Gastrocnemius medialis (tissue), 4 donors: ENCODE measurements at regions not wholly inside any gene's neighbourhood (a gene's known extent, or its start where the extent isn't known, plus 50 kb on each side); places are given as distances from the start of the nearest gene placed in this dataset.

Experiments
- ATAC-seq, 2 donors: fragments of 150-250 bp; one replicate each; pipeline ENCODE4 v1.9.1; 2016
- DNase-seq, 2 donors: peaks; one replicate each; pipeline ENCODE4 v3.0.0-alpha.2; 2019
- H3K27ac ChIP-seq, 4 donors: fragments of 200-600 bp; sonication (generic); 1 replicate in 1 of 4; 2 replicates in 3 of 4; pipeline ENCODE4 v1.5.1; 2016 to 2018; ENCODE audit warnings: mild to moderate bottlenecking in 2 of 4, moderate library complexity in 1 of 4
- H3K27me3 ChIP-seq, 3 donors: fragments of 200-600 bp; sonication (generic) in 2 of 3; 1 replicate in 1 of 3; 2 replicates in 2 of 3; pipeline versions ENCODE4 v1.5.1 to v1.6.0; 2016 to 2019; ENCODE audit warnings: mild to moderate bottlenecking in 1 of 3, moderate library complexity in 1 of 3
- H3K36me3 ChIP-seq, 2 donors: fragments of 200-600 bp; sonication (generic) in 1 of 2; one replicate each; pipeline ENCODE4 v1.5.1; 2017 to 2018
- H3K4me1 ChIP-seq, 2 donors: fragments of 200-600 bp; sonication (generic) in 1 of 2; one replicate each; pipeline ENCODE4 v1.5.1; 2016 to 2017; ENCODE audit warnings: mild to moderate bottlenecking in 2 of 2
- H3K4me3 ChIP-seq, 4 donors: fragments of 200-600 bp; sonication (generic) in 3 of 4; 1 replicate in 1 of 4; 2 replicates in 3 of 4; pipeline ENCODE4 v1.5.1; 2016 to 2019; ENCODE audit warnings: mild to moderate bottlenecking in 2 of 4
- H3K9me3 ChIP-seq, 3 donors: fragments of 200-600 bp; sonication (generic) in 2 of 3; 1 replicate in 1 of 3; 2 replicates in 2 of 3; pipeline ENCODE4 v1.5.1; 2016 to 2019
- POLR2A ChIP-seq, 2 donors: fragments of 450-650 bp; IDR thresholded peaks; one replicate each; pipeline ENCODE4 v1.6.1; 2017; ENCODE audit warnings: antibody characterized with exemption in 2 of 2, mild to moderate bottlenecking in 2 of 2, moderate library complexity in 2 of 2
- in situ Hi-C, 4 donors: fragments of 200-750 bp; cut with MboI; loops; one replicate each; pipeline versions ENCODE4 v1.15.0 to v1.8.0; 2017; ENCODE audit warnings: low sequenced_read_pairs in 4 of 4
- intact Hi-C: fragments of 100-400 bp; cut with DNase I; formaldehyde crosslinking; loops from one replicate; pipeline ENCODE4 v1.15.1; 2023; ENCODE audit warnings: low total_unique reads
- TF ChIP-seq, protein P1 (sequence below), 5 experiments: fragments of 450-650 bp in 3 of 5; fragments of 200-600 bp in 2 of 5; sonication (generic) in 2 of 5; IDR thresholded peaks in 4 of 5; conservative IDR thresholded peaks in 1 of 5; 1 replicate in 4 of 5; 2 replicates in 1 of 5; pipeline ENCODE4 v1.5.1; 2016 to 2019; ENCODE audit warnings: antibody characterized with exemption in 5 of 5, mild to moderate bottlenecking in 3 of 5, moderate library complexity in 3 of 5

DNA sequence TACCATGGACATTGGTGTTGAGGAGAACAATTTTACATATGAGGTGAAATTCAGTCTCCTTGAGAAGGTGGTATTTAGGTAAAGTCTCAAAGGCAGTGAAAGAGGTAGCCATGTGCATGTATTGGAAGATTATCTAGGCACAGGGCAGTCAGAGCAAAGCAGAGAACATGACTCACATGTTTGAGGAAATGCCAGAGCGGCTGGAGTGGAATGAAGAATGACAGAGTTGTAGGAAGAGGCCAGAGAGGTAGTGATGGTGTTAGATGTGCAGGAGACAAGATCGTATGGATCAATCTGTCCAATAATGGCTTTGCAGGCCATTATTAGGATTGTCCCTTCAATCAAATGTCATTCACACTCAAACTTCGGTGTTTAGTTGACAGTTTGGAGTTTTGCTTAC, 449.4 kb upstream of the PTCHD4 start:
- Histone ChIP-seq H3K27me3 (no peaks in the 10 kb centered on the region), H3K4me3 (no peak overlapping the region), H3K4me1 (no peaks in the 10 kb centered on the region), H3K9me3 (no peaks in the 10 kb centered on the region), H3K36me3 (no peaks in the 10 kb centered on the region), H3K27ac (no peak overlapping the region)
- TF ChIP-seq, protein P1, sequence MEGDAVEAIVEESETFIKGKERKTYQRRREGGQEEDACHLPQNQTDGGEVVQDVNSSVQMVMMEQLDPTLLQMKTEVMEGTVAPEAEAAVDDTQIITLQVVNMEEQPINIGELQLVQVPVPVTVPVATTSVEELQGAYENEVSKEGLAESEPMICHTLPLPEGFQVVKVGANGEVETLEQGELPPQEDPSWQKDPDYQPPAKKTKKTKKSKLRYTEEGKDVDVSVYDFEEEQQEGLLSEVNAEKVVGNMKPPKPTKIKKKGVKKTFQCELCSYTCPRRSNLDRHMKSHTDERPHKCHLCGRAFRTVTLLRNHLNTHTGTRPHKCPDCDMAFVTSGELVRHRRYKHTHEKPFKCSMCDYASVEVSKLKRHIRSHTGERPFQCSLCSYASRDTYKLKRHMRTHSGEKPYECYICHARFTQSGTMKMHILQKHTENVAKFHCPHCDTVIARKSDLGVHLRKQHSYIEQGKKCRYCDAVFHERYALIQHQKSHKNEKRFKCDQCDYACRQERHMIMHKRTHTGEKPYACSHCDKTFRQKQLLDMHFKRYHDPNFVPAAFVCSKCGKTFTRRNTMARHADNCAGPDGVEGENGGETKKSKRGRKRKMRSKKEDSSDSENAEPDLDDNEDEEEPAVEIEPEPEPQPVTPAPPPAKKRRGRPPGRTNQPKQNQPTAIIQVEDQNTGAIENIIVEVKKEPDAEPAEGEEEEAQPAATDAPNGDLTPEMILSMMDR (IDR thresholded peaks at IDR 0.05 in 4 of 5, conservative IDR thresholded peaks at IDR 0.05 in 1 of 5), result no peak
- no peak for TF ChIP-seq POLR2A (IDR thresholded peaks at IDR 0.05)
- DNase-seq (no peak), ATAC-seq (no peak)
- in situ Hi-C loops (no loop called here), intact Hi-C loops (no loop called here)

DNA sequence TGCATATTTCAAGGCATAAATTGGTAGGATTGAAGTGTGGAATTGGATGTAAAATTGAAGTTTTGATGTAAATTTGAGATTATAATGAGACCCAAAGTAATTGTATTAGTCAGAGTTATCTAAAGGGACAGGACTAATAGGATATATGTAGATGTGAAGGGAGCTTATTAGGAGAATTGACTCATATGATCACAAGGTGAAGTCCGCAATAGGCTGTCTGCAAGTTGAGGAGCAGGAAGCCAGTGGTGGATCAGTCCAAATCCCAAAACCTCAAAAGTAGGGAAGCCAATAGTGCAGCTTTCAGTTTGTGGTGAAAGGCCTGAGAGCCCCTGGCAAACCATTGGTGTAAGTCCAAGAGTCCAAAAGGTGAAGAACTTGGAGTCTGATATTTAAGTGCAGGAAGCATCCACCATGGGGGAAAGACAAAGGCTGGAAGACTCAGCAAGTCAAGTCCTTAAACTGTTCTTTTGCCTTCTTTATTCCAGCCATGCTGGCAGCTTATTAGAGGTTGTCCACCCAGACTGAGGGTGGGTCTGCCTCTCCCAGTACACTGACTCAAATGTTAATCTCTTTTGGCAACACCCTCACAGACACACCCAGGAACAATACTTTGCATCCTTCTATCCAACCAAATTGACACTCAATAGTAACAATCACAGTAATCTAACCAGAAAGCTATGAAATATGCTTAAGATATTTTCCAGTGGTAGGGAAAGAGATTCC, 442.6 kb upstream of the PTCHD4 start:
- intact Hi-C loops, result no loop called here
- no peaks in the 10 kb centered on the region for H3K36me3 ChIP-seq
- TF ChIP-seq, protein P1 (IDR thresholded peaks at IDR 0.05 in 4 of 5, conservative IDR thresholded peaks at IDR 0.05 in 1 of 5), result no peak
- TF ChIP-seq POLR2A (IDR thresholded peaks at IDR 0.05), result no peak
- DNase-seq (no peak), ATAC-seq (no peak)
- in situ Hi-C loops, result no loop called here
- no peak overlapping the region for H3K27ac ChIP-seq
- no peaks in the 10 kb centered on the region for H3K9me3 ChIP-seq
- no peak overlapping the region for H3K4me3 ChIP-seq
- no peaks in the 10 kb centered on the region for H3K27me3 ChIP-seq
- H3K4me1 ChIP-seq, result no peaks in the 10 kb centered on the region

DNA sequence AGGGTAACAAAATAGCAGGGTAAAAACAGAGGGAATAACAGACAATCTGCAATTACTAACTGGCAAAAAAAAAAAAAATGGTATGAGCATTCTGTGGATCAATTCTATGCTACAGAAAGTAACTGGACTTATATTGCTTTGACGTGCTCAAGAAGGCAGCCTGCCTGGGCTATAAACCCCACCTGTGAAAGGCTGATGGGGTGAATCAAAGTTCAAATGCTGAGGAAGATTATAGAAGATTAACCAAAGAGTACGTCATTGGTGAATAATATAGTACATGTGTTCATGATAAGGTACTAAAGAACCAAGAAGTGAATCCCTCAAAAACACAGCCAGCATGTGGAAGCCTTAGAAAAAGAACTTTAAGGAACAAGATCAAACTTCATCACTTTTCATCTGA, 441.9 kb upstream of the PTCHD4 start:
- ATAC-seq (no peak), DNase-seq (no peak)
- Histone ChIP-seq H3K27me3 (no peaks in the 10 kb centered on the region), H3K27ac (no peak overlapping the region), H3K4me1 (no peaks in the 10 kb centered on the region), H3K36me3 (no peaks in the 10 kb centered on the region), H3K9me3 (no peaks in the 10 kb centered on the region), H3K4me3 (no peak overlapping the region)
- TF ChIP-seq POLR2A (IDR thresholded peaks at IDR 0.05), result no peak
- TF ChIP-seq, protein P1 (IDR thresholded peaks at IDR 0.05 in 4 of 5, conservative IDR thresholded peaks at IDR 0.05 in 1 of 5), result no peak
- intact Hi-C loops, result no loop called here
- in situ Hi-C loops, result no loop called here

DNA sequence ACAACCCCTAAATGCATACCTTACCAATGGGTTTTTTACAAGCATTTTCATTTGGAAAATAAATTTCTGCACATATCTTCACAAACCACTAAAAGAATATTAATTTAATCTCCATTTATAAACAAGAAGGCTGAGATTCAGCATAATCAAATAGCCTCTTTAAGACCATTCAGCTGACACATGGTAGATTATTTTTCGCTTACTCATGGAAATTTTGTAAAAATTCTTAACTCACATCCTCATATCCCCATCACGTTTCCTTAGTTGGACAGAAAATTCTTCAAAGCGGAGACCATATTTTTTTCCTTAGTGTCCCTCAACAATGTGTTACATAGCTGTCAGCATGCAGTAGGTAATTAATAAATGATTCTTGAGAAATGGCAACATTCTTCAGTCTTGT, 439.6 kb upstream of the PTCHD4 start:
- intact Hi-C loops, result no loop called here

More for the DNA sequence above, 439.6 kb upstream of the PTCHD4 start:
- H3K27ac ChIP-seq, result no peak overlapping the region
- H3K36me3 ChIP-seq, result no peaks in the 10 kb centered on the region
- no peaks in the 10 kb centered on the region for H3K4me1 ChIP-seq
- H3K27me3 ChIP-seq, result no peaks in the 10 kb centered on the region
- ATAC-seq, result no peak
- H3K4me3 ChIP-seq, result no peak overlapping the region
- no peak for DNase-seq
- in situ Hi-C loops, result no loop called here
- TF ChIP-seq, protein P1 (IDR thresholded peaks at IDR 0.05 in 4 of 5, conservative IDR thresholded peaks at IDR 0.05 in 1 of 5), result no peak
- TF ChIP-seq POLR2A (IDR thresholded peaks at IDR 0.05), result no peak
- no peaks in the 10 kb centered on the region for H3K9me3 ChIP-seq
